Neural progenitor cell (in vitro differentiated cells): ENCODE measurements at regions not wholly inside any gene's neighbourhood (a gene's known extent, or its start where the extent isn't known, plus 50 kb on each side); places are given as distances from the start of the nearest gene placed in this dataset.

Experiments
- DNase-seq: peaks from one replicate; pipeline ENCODE4 v3.0.0-alpha.2; 2016; ENCODE audit warnings: low spot score
- H2AFZ ChIP-seq: fragments of 200-600 bp; sonication (generic); replicated peaks from 2 replicates; pipeline ENCODE4 v1.6.1; 2016; ENCODE audit warnings: antibody characterized with exemption
- H3F3A ChIP-seq: fragments of 200-600 bp; sonication (generic); 2 replicates; pipeline ENCODE4 v1.6.1; 2016; ENCODE audit warnings: antibody characterized with exemption, low read depth
- H3K27ac ChIP-seq: fragments of 200-600 bp; sonication (generic); 2 replicates; pipeline ENCODE4 v1.5.1; 2016; ENCODE audit warnings: mild to moderate bottlenecking
- H3K27me3 ChIP-seq: fragments of 200-600 bp; sonication (generic); 2 replicates; pipeline ENCODE4 v1.6.1; 2016; ENCODE audit warnings: mild to moderate bottlenecking, moderate library complexity
- H3K36me3 ChIP-seq: fragments of 200-600 bp; sonication (generic); 2 replicates; pipeline ENCODE4 v1.5.1; 2016
- H3K4me1 ChIP-seq: fragments of 200-600 bp; sonication (generic); 2 replicates; pipeline ENCODE4 v1.6.1; 2016; ENCODE audit warnings: mixed run types
- H3K4me2 ChIP-seq: fragments of 200-600 bp; sonication (generic); 2 replicates; pipeline ENCODE4 v1.6.1; 2016
- H3K4me3 ChIP-seq: fragments of 200-600 bp; sonication (generic); 2 replicates; pipeline ENCODE4 v1.5.1; 2016
- H3K79me2 ChIP-seq: fragments of 200-600 bp; sonication (generic); 2 replicates; pipeline ENCODE4 v1.6.1; 2016; ENCODE audit warnings: low read depth
- H3K9ac ChIP-seq: fragments of 200-600 bp; sonication (generic); 2 replicates; pipeline ENCODE4 v1.6.1; 2016
- H3K9me3 ChIP-seq: fragments of 200-600 bp; sonication (generic); 2 replicates; pipeline ENCODE4 v1.5.1; 2016; ENCODE audit warnings: low read depth
- H4K20me1 ChIP-seq: fragments of 200-600 bp; sonication (generic); 2 replicates; pipeline ENCODE4 v1.6.1; 2016; ENCODE audit warnings: low read depth
- H3K27ac Mint-ChIP-seq: 3 replicates; pipeline ENCODE4 v1.8.0; 2021; ENCODE audit warnings: mixed read lengths
- H3K27me3 Mint-ChIP-seq: 2 replicates; pipeline ENCODE4 v1.8.0; 2022; ENCODE audit warnings: low read depth, mild to moderate bottlenecking, inconsistent platforms, moderate library complexity, mixed read lengths; ENCODE audit not compliant: insufficient read depth
- H3K36me3 Mint-ChIP-seq: 3 replicates; pipeline ENCODE4 v1.8.0; 2021; ENCODE audit warnings: mixed read lengths
- H3K4me1 Mint-ChIP-seq: 3 replicates; pipeline ENCODE4 v1.8.0; 2021; ENCODE audit warnings: mixed read lengths
- H3K4me3 Mint-ChIP-seq: 3 replicates; pipeline ENCODE4 v1.8.0; 2021; ENCODE audit warnings: mild to moderate bottlenecking, moderate library complexity, mixed read lengths
- H3K9me3 Mint-ChIP-seq: 3 replicates; pipeline ENCODE4 v1.8.0; 2020; ENCODE audit warnings: mixed read lengths
- EZH2 ChIP-seq: fragments of 200-600 bp; sonication (generic); IDR thresholded peaks from 2 replicates; pipeline ENCODE4 v1.6.1; 2017; ENCODE audit warnings: antibody characterized with exemption, mild to moderate bottlenecking, moderate library complexity
- EZH2phosphoT487 ChIP-seq: fragments of 200-600 bp; sonication (generic); IDR thresholded peaks from 2 replicates; pipeline ENCODE4 v1.6.1; 2017; ENCODE audit warnings: antibody characterized with exemption
- TF ChIP-seq, protein P1 (sequence below): fragments of 200-600 bp; sonication (generic); IDR thresholded peaks from 2 replicates; pipeline ENCODE4 v1.5.1; 2017; ENCODE audit warnings: antibody characterized with exemption, mild to moderate bottlenecking

DNA sequence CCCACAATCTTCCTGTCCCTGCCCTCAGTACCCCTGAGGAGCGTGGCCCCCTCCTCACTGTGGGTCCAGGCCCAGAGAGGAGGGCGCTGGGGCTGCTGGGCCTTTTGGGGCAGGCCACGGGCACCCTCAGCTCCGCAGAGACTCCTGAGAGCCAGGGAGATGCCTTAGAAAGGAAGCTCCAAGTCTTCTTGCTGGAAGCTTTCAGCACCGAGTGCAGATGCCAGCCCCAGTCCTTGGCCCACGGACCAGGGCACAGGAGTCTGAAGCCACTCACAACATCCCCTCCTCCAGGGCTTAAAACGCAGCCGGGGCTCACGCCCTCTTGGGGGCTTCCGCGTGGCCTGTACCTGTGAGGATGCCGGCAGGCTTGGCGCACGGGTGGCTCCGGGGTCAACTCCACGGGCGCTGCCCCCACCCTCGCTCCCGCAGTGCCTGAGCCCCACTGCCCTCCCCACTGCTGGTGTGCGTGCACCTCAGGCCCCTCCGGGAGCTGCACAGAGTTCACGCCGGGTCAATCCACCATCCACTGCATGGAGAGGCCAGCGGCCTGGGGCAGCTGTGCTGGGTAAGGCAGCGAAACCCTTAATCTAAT, 72.1 kb upstream of the CTDP1 start:
- H3K27me3 ChIP-seq = no peaks in the 10 kb centered on the region
- H3K9me3 Mint-ChIP-seq = no peaks in the 10 kb centered on the region

DNA sequence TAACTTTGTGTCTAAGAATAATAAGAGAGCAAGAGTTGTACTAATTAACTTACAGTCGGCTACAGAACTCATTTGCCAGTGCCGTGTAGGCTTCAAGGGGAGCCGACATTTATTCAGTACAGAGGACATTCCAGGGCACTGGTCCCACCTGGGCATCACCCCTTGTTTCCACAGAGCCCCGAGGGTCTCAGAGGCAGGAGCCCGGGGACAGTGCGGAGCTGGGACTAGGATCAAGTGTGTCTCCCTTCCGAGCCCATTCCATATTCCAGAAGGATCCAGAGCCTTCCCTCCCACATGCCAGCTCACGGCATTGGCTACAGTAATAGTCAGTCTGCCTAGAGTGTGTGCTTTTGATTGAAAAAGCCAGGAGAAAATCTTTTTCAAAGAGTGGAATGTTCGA, 71.5 kb upstream of the CTDP1 start:
- no peaks in the 10 kb centered on the region for H3F3A ChIP-seq
- Mint-ChIP-seq H3K36me3 (no peaks in the 10 kb centered on the region), H3K4me1 (peaks cover 24% of the 10 kb centered on the region), H3K27ac (peak overlapping the region; percentile 90), H3K4me3 (no peak overlapping the region), H3K9me3 (no peaks in the 10 kb centered on the region), H3K27me3 (peaks cover 3% of the 10 kb centered on the region)
- no peak overlapping the region for H3K27ac ChIP-seq
- H3K27me3 ChIP-seq = no peaks in the 10 kb centered on the region
- H3K4me3 ChIP-seq = no peak overlapping the region
- H4K20me1 ChIP-seq = no peaks in the 10 kb centered on the region
- H3K4me1 ChIP-seq = no peaks in the 10 kb centered on the region
- no peak overlapping the region for H3K4me2 ChIP-seq
- H3K36me3 ChIP-seq = no peaks in the 10 kb centered on the region
- H3K79me2 ChIP-seq = no peaks in the 10 kb centered on the region
- H2AFZ ChIP-seq = no peak overlapping the region
- no peak for DNase-seq
- TF ChIP-seq, protein P1, sequence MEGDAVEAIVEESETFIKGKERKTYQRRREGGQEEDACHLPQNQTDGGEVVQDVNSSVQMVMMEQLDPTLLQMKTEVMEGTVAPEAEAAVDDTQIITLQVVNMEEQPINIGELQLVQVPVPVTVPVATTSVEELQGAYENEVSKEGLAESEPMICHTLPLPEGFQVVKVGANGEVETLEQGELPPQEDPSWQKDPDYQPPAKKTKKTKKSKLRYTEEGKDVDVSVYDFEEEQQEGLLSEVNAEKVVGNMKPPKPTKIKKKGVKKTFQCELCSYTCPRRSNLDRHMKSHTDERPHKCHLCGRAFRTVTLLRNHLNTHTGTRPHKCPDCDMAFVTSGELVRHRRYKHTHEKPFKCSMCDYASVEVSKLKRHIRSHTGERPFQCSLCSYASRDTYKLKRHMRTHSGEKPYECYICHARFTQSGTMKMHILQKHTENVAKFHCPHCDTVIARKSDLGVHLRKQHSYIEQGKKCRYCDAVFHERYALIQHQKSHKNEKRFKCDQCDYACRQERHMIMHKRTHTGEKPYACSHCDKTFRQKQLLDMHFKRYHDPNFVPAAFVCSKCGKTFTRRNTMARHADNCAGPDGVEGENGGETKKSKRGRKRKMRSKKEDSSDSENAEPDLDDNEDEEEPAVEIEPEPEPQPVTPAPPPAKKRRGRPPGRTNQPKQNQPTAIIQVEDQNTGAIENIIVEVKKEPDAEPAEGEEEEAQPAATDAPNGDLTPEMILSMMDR = no peak
- TF ChIP-seq EZH2 (no peak), EZH2phosphoT487 (no peak)
- H3K9ac ChIP-seq = no peak overlapping the region
- no peaks in the 10 kb centered on the region for H3K9me3 ChIP-seq

More for the DNA sequence above, 72.1 kb upstream of the CTDP1 start:
- H3K79me2 ChIP-seq = no peaks in the 10 kb centered on the region
- H3K4me3 Mint-ChIP-seq = no peak overlapping the region
- H3K27ac ChIP-seq = no peak overlapping the region
- TF ChIP-seq, protein P1 = no peak
- no peak for TF ChIP-seq EZH2
- no peak for TF ChIP-seq EZH2phosphoT487
- no peak overlapping the region for H3K4me3 ChIP-seq
- H3K27me3 Mint-ChIP-seq = peaks cover 3% of the 10 kb centered on the region
- no peaks in the 10 kb centered on the region for H3K4me1 ChIP-seq
- no peak overlapping the region for H3K4me2 ChIP-seq
- no peaks in the 10 kb centered on the region for H3K36me3 Mint-ChIP-seq
- no peaks in the 10 kb centered on the region for H3K36me3 ChIP-seq
- no peak overlapping the region for H2AFZ ChIP-seq
- DNase-seq = no peak
- H3K9me3 ChIP-seq = no peaks in the 10 kb centered on the region
- no peak overlapping the region for H3K27ac Mint-ChIP-seq
- H3K4me1 Mint-ChIP-seq = peaks cover 24% of the 10 kb centered on the region
- H3F3A ChIP-seq = no peaks in the 10 kb centered on the region
- no peak overlapping the region for H3K9ac ChIP-seq
- H4K20me1 ChIP-seq = no peaks in the 10 kb centered on the region

DNA sequence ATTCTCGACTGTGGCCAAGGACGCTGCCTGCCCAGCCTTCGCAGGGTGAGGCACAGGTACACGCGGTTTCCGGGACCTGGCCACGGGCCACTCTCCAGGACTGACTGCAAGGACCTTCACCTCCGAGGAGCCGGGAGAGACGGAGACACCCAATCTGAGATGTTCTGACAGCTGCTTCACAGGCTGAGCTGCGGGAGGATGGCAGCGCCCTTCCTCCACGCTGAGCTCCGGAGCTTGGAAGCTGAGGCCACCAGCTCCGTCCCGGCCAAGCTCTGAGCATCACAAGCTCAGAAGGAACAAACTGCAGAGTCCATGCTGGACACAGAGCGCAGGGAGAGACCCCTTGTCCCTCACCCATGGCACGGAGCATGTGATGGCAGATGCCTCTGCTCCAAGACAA, 71.1 kb upstream of the CTDP1 start:
- DNase-seq = no peak
- Histone ChIP-seq H3K27me3 (no peaks in the 10 kb centered on the region), H3K9ac (no peak overlapping the region), H2AFZ (no peak overlapping the region), H4K20me1 (no peaks in the 10 kb centered on the region), H3K9me3 (no peaks in the 10 kb centered on the region), H3F3A (no peaks in the 10 kb centered on the region), H3K36me3 (no peaks in the 10 kb centered on the region), H3K79me2 (no peaks in the 10 kb centered on the region), H3K4me2 (no peak overlapping the region), H3K4me1 (no peaks in the 10 kb centered on the region), H3K27ac (no peak overlapping the region), H3K4me3 (no peak overlapping the region)
- no peak overlapping the region for H3K4me3 Mint-ChIP-seq
- H3K9me3 Mint-ChIP-seq = no peaks in the 10 kb centered on the region
- H3K36me3 Mint-ChIP-seq = no peaks in the 10 kb centered on the region
- TF ChIP-seq EZH2 (no peak), EZH2phosphoT487 (no peak)
- TF ChIP-seq, protein P1 = no peak
- H3K4me1 Mint-ChIP-seq = peaks cover 24% of the 10 kb centered on the region
- peaks cover 3% of the 10 kb centered on the region for H3K27me3 Mint-ChIP-seq
- peak overlapping the region; percentile 90 for H3K27ac Mint-ChIP-seq
